Adrenal gland (tissue), 5 donors: ENCODE measurements at regions not wholly inside any gene's neighbourhood (a gene's known extent, or its start where the extent isn't known, plus 50 kb on each side); places are given as distances from the start of the nearest gene placed in this dataset.

ENCODE experiments used
- CTCF ChIP-seq, 6 experiments: fragments of 450-650 bp in 4 of 6; fragments of 200-600 bp in 2 of 6; sonication (generic) in 1 of 6; IDR thresholded peaks; 1 replicate in 5 of 6; 2 replicates in 1 of 6; pipeline versions ENCODE4 v1.5.1 to v1.8.0; 2016 to 2021; ENCODE audit warnings: antibody characterized with exemption in 6 of 6, mild to moderate bottlenecking in 2 of 6, moderate library complexity in 1 of 6
- POLR2A ChIP-seq, 2 donors: fragments of 450-650 bp; IDR thresholded peaks; one replicate each; pipeline ENCODE4 v1.6.1; 2017; ENCODE audit warnings: antibody characterized with exemption in 2 of 2, mild to moderate bottlenecking in 2 of 2, moderate library complexity in 1 of 2
- donor health status: DM: no; HTN: no; CAD: no.

- TF ChIP-seq CTCF (IDR thresholded peaks at IDR 0.05) (no peak), POLR2A (IDR thresholded peaks at IDR 0.05) (no peak)
Measured at GRCh38 chrY:8121825-8122224, 1210.3 kb upstream of the AMELY start.
